ENCODE measurements at regions not wholly inside any gene's neighbourhood (a gene's known extent, or its start where the extent isn't known, plus 50 kb on each side); places are given as distances from the start of the nearest gene placed in this dataset.

- ATAC-seq (ENCODE audit: poor library complexity) = no peak
- intact Hi-C loops (cut with DNase I) = no loop called here
- no peak for DNase-seq
These were observed 195.4 kb upstream of the ARL4C start for GRCh38 chr2:234691968-234692955.

DNA sequence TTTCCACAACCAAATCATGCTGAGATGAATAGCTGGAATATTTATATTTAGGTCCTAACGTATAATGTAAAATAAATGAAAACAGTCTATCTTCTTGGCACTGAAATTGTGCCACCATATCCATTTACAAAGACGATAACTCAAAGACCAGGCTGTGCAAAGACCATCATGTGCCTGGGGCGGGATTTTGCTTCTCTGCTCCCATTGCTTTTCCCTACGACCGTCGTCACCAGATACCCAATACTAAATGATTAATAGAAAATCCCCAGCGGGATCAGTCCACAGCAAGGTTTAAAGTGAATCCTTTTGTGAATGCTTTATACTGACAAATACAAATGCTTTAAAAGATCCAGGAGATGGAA lies 194.3 kb upstream of the ARL4C start:
- no peak for ATAC-seq (ENCODE audit: poor library complexity)
- no peak for DNase-seq
- intact Hi-C loops (cut with DNase I) = no loop called here

DNA sequence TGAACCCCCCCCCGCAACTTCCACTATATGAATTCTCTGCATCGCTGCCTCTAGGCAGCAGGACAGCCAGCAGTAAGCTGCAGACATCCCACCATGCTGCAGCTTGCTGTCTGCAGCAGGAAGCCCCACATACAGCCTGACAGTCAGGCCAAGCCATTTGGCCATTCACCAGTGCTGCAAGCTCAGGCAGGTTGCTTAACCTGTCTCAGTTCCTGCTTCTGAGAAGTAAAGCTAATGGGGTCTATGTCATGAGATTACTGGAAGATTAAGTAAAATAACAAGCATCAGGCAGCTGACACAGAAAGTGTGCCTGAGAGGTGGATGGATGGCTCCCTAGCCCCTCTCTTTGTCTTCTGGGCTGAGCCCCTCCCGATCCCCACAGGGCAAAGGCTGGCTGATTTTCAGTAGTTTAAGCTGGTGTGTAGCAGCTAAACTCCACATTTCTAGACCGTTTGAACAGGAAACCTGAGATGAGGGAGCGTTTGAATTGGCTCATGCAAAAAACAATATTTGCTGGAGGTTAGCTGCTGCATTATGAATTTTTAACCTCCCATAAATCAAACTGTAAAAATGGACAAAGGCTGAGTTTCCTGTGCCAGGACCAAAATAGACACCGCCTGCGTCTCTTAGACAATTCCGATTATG lies 193.8 kb upstream of the ARL4C start:
- DNase-seq (no peak), ATAC-seq (ENCODE audit: poor library complexity) (no peak)
- intact Hi-C loops (cut with DNase I) = no loop called here

DNA sequence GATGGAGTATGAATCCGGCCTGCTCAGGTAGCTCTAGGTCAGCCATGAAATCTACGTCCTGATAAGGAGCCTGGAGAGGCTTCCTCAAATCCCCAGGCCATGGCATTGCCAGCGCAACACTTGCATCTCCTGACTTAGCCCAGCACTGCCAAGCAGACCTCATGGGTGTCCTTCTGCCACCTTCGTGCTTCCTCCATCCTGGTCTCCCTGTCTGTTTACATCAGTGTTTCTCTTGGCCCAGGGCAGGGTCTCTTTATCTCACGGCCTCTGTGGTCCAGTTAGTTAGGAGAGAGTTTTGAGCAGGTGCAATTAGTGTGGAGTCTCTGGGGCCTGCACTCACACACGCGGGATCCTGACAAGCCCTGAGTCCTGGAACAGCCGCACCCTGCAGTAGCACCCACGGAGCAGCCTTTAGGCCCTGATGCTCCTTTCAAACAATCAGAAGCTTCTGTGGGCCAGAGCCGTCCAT lies 193.1 kb upstream of the ARL4C start:
- ATAC-seq (ENCODE audit: poor library complexity) (no peak), DNase-seq (no peak)
- intact Hi-C loops (cut with DNase I) = no loop called here

DNA sequence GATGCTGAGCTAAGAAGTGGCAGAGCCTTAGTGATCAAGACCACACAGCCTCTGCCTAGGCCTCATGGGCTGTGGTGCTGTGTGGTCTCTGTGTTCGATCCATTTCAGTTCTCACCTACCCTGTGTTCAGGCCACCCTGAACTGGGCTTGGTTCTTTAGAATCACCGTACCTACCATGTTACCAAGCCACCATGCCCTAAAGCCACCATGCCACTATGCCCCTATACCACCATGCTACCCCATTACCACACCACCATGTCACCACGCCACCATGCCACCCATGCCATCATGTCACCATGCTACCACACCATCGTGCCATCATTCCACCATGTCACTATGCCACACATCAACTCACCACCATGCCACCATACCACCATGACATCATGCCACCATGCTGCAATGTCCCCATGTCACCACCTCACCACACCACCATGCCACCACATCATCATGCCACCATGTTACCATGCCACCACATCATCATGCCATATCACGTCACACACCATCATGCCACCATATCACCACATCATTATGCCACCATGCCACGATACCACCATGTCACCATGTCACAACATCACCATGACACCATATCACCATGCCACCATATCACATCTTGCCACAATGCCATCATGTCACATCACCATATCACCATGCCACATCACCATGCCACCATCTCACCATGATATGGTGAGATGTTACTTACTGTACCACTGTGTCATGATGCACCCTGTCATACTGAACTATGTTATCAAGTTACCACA lies 191.0 kb upstream of the ARL4C start:
- ATAC-seq (ENCODE audit: poor library complexity) = no peak
- intact Hi-C loops (cut with DNase I) = no loop called here
- DNase-seq = no peak

DNA sequence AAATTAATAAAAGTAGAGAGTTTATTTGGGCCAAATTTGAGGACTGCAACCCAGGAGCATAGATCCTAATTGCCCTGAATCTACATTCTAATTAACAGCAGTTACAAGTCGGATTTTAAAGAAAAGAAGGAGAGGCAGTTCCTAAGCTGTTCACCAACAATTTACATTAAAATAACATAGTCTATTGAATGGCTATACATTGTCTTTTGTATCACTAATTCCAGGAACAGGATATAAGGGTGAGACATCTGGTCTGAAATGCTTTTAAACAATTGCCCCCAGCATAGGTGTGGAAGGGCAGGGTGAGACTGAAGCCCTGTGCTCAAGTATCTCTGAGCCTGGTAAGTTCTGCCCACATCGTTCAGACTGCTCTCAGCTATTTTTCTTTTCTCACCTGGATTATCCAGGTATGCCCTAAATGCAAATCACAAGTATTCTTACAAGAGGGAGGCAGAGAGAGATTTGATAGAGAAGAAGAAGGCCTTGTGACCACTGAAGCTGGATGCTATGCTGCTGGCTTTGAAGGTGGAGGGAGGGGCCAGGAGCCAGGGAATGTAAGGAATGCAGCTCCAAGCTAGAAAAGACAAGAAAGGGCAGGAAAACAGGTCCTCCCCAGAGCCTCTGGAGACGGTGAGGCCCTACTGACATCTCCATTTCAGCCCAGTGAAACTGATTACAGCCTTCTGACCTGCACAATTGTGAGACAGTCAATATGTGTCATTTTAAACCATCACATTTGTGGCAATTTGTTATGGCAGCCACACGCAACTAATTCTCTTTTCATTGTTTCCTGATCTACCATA lies 189.4 kb upstream of the ARL4C start:
- intact Hi-C loops (cut with DNase I) = no loop called here
- DNase-seq = no peak
- no peak for ATAC-seq (ENCODE audit: poor library complexity)

DNA sequence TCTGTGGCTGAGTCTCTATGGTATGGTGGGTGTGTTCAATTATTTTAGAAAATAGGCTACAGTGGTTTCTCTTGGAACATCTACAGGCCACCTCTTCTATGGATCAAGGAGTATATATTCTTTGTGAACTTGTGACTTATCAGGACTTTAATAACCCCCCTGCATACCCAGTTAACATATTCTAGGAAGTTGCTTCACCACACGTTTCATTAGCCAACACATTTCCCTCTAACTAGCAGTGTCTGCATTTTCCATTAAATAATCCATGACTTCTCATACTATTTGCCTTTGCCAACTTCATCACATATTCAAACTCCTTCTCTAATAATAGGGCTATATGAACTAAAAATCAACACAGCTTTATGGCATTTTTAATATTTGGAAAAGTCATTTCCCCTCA lies 187.6 kb upstream of the ARL4C start:
- intact Hi-C loops (cut with DNase I) = no loop called here
- no peak for DNase-seq
- ATAC-seq (ENCODE audit: poor library complexity) = no peak

DNA sequence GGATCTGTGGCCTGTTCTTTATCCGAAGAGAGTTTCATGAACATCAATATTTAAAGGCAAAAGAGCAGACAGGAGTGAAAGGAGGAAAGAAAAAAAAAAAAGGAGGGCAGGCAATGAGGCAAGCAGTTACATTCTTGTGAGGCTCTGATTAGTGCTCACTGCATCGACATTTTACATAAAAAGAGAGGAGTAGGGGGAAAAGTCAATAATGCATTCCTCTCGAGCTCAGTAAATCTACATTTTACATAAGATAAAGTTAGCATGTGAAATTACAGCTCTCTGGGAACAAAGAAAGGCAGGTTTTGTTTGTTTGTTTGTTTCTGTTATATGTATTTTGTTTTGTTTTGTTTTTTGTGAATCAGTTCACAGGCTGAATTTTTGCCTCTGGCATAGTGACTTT lies 187.1 kb upstream of the ARL4C start:
- ATAC-seq (ENCODE audit: poor library complexity) = no peak
- intact Hi-C loops (cut with DNase I) = no loop called here
- no peak for DNase-seq

DNA sequence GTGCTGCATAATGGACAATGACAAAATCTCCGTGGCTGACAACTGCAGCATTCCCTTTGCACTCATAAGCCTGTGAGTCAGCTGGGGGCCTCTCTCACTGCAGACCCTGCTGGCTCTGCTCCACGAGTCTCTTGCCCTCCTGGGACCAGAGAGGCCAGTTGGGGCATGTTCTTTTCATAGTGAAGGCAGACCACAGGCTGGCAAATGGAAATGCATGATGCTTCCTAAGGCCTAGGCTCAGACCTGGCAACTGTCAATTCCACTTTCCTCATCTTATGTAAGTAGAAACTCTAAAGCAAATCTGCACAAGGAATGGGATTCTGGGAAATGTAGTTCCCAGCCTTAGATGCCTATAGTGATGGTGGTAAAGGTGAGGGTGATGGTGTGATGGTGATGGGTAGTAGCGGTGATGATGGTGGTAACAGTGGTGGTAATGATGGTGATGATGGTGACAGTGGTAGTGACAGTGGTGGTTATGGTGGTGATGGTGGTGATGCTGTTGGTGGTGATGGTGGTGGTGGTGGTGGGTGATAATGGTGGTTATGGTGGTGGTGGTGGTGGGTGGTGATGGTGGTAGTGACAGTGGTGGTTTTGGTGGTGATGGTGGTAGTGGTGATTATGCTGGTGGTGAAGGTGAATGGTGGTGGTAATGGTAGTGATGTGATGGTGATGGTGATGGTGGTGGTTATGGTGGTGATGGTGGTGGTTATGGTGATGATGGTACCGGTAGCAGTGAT lies 185.8 kb upstream of the ARL4C start:
- intact Hi-C loops (cut with DNase I) = no loop called here
- ATAC-seq (ENCODE audit: poor library complexity) (no peak), DNase-seq (no peak)

- intact Hi-C loops (cut with DNase I) = no loop called here
- no peak for DNase-seq
- ATAC-seq (ENCODE audit: poor library complexity) = no peak
These were observed 184.1 kb upstream of the ARL4C start for GRCh38 chr2:234680688-234681619.

DNA sequence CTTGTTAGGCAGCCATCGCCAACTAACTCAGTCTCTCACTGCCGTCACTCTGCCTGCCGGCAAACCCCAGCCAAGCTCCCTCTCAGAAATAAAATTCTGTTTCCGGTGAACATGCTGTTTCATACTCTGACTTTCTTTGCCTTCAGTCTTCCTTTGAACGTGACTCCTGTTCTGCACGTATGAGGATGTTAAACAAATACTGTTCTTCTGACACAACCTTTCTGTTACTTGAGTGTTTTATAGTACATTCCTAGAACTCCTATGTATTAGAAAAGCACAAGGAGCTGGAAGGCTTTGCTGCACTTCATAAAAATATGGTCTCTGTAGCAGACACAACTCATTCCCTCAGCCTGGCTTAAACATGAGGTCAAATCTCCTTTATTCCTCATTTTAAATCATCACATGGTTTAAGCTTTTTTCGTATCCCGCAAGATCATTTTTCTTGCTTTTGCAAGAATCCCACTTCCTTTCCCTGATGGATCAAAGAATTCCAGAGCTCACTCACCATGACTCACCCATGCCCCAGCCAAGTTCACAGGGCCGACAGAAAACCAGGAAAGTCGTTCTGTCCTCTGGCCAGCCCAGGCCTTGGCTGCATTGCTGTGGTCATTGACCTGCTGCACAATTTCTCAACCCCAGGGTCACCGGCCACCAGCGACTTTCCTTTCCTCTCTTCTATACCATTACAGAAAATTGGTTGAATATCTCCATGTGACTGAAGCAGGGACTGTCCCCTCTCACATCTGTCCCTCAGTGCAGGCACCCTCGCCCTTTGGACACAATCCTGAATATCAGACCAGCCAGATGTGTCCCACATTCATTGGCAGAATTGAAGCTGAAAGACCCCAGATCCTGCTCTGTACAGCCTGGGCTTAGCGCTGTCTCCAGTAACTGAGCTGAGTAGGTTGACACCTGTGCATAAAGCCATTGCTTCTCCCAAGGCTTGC lies 183.1 kb upstream of the ARL4C start:
- peak; percentile 77 for ATAC-seq (ENCODE audit: poor library complexity)
- intact Hi-C loops (cut with DNase I) = no loop called here
- peak; percentile 75 for DNase-seq

GRCh38 chr2:234679301-234679740 lies 182.4 kb upstream of the ARL4C start:
- intact Hi-C loops (cut with DNase I) = no loop called here
- DNase-seq = no peak
- ATAC-seq (ENCODE audit: poor library complexity) = no peak

DNA sequence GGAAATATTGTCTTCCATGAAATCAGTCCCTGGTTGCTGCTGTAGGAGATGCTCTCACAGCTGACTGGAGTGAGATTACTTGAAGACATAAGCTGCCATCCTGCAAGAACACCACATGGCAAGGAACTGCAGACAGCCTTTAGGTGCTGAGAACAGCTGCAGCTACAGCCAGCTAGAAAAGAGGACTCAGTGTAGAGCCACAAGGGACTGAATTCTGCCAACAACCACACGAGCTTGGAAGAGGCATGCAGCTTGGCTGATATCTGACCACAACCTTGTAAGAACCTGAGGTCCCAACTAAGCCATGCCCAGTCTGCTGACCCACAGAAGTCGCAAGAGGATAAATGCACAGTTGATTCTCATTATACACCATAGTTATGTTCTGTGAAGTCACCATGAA lies 181.8 kb upstream of the ARL4C start:
- no peak for ATAC-seq (ENCODE audit: poor library complexity)
- intact Hi-C loops (cut with DNase I) = no loop called here
- no peak for DNase-seq

DNA sequence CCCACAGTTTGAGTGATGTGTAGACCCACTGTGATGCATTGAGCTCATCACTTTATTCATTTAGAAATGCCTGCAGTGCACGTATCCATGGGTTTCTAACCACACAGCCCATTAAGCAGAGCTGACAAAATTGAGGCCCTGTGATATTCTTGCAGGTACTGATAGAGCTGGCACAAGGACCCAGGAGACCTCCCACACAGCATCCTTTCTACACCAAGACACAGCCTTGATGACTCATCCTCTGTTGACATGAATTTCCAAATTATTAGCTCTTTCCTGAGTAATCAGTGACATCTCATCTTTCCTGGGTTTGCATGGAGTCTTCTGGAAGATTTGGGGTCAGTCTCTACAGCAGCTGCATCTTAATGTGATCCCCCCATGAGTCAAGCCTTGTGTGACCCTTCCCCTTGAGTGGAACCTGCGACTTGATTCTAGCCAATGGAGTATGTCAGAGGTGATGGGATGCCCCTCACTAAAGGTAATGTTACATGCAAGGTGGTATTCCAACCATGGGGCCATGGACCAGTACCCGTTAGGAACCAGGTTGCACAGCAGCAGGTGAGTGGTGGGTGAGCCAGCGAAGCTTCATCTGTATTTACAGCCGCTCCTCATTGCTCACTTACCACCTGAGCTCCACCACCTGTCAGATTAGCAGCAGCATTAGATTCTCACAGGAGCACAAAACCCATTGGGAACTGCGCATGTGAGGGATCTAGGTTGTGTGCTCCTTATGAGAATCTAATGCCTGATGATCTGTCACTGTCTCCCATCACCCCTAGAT lies 181.1 kb upstream of the ARL4C start:
- DNase-seq (no peak), ATAC-seq (ENCODE audit: poor library complexity) (no peak)
- intact Hi-C loops (cut with DNase I) = no loop called here

GRCh38 chr2:234676783-234677450 lies 180.0 kb upstream of the ARL4C start:
- DNase-seq (no peak), ATAC-seq (ENCODE audit: poor library complexity) (no peak)
- intact Hi-C loops (cut with DNase I) = no loop called here
